ENCODE measurements at regions not wholly inside any gene's neighbourhood (a gene's known extent, or its start where the extent isn't known, plus 50 kb on each side); places are given as distances from the start of the nearest gene placed in this dataset.

GRCh38 chr12:24507827-24508226 is 441.1 kb downstream of the BCAT1 start (continued):
- TF ChIP-seq, protein P1, sequence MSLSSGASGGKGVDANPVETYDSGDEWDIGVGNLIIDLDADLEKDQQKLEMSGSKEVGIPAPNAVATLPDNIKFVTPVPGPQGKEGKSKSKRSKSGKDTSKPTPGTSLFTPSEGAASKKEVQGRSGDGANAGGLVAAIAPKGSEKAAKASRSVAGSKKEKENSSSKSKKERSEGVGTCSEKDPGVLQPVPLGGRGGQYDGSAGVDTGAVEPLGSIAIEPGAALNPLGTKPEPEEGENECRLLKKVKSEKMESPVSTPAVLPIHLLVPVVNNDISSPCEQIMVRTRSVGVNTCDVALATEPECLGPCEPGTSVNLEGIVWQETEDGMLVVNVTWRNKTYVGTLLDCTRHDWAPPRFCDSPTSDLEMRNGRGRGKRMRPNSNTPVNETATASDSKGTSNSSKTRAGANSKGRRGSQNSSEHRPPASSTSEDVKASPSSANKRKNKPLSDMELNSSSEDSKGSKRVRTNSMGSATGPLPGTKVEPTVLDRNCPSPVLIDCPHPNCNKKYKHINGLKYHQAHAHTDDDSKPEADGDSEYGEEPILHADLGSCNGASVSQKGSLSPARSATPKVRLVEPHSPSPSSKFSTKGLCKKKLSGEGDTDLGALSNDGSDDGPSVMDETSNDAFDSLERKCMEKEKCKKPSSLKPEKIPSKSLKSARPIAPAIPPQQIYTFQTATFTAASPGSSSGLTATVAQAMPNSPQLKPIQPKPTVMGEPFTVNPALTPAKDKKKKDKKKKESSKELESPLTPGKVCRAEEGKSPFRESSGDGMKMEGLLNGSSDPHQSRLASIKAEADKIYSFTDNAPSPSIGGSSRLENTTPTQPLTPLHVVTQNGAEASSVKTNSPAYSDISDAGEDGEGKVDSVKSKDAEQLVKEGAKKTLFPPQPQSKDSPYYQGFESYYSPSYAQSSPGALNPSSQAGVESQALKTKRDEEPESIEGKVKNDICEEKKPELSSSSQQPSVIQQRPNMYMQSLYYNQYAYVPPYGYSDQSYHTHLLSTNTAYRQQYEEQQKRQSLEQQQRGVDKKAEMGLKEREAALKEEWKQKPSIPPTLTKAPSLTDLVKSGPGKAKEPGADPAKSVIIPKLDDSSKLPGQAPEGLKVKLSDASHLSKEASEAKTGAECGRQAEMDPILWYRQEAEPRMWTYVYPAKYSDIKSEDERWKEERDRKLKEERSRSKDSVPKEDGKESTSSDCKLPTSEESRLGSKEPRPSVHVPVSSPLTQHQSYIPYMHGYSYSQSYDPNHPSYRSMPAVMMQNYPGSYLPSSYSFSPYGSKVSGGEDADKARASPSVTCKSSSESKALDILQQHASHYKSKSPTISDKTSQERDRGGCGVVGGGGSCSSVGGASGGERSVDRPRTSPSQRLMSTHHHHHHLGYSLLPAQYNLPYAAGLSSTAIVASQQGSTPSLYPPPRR (CRISPR knock-in tag; IDR thresholded peaks at IDR 0.05; ENCODE audit: borderline replicate concordance): no peak
- no peak for TF ChIP-seq PURB (CRISPR knock-in tag; IDR thresholded peaks at IDR 0.05; ENCODE audit: low read depth)
- no peak for TF ChIP-seq ETS1 (conservative IDR thresholded peaks at IDR 0.05; ENCODE audit: control insufficient read depth, low read depth, low read length)
- TF ChIP-seq TRIM24 (IDR thresholded peaks at IDR 0.05): no peak
- TF ChIP-seq ZNF766 (CRISPR knock-in tag; conservative IDR thresholded peaks at IDR 0.05): no peak
- TF ChIP-seq ZNF324 (CRISPR knock-in tag; IDR thresholded peaks at IDR 0.05): no peak
